Endothelial cell of umbilical vein (primary cell): ENCODE measurements at regions not wholly inside any gene's neighbourhood (a gene's known extent, or its start where the extent isn't known, plus 50 kb on each side); places are given as distances from the start of the nearest gene placed in this dataset.

ENCODE experiments used
- BruUV-seq: library from RNA; stranded (reverse); fragments of 400-500 nt; replicated peaks from 2 replicates; lab custom pipeline; 2021; lab: Mats Ljungman, UMichigan
- CTCF ChIA-PET: fragments of 300-600, 350-600 bp; sonication (Branson Sonifier 250); formaldehyde crosslinking; loops from one replicate; lab custom pipeline; 2021; ENCODE audit warnings: antibody characterized with exemption, inconsistent platforms; lab: Charles Lee
- POLR2A ChIA-PET: fragments of 300-600, 350-600 bp; sonication (Branson Sonifier 250); formaldehyde crosslinking; loops from one replicate; lab custom pipeline; 2021; ENCODE audit warnings: antibody characterized with exemption, inconsistent platforms; lab: Charles Lee
- DNase-seq: peaks from one replicate; pipeline ENCODE4 v3.0.0-alpha.2; 2011; ENCODE audit warnings: low read depth, low spot score
- FAIRE-seq: peaks from 2 replicates; lab custom pipeline; 2011; peaks lifted over from hg19 to GRCh38; lab: Jason Lieb, UNC
- H2AFZ ChIP-seq: 2 replicates; pipeline ENCODE4 v1.6.0; 2012; ENCODE audit warnings: low read depth, low read length, control low read depth, inconsistent platforms
- H3K27ac ChIP-seq: 2 replicates; pipeline ENCODE4 v1.5.1; 2011; ENCODE audit warnings: low read depth, mild to moderate bottlenecking, control low read depth, low read length, moderate library complexity; ENCODE audit not compliant: insufficient read depth
- H3K27me3 ChIP-seq, 2 experiments: 2 replicates each; pipeline versions ENCODE4 v1.6.0 to v1.6.1; 2011; ENCODE audit warnings: low read length in 2 of 2, mixed read lengths in 1 of 2; ENCODE audit not compliant: control insufficient read depth in 2 of 2, insufficient read depth in 2 of 2
- H3K36me3 ChIP-seq, 2 experiments: 2 replicates in 1 of 2; 3 replicates in 1 of 2; pipeline ENCODE4 v1.5.1; 2011; ENCODE audit warnings: low read length in 2 of 2, mild to moderate bottlenecking in 1 of 2, moderate library complexity in 1 of 2; ENCODE audit not compliant: control insufficient read depth in 2 of 2, insufficient read depth in 2 of 2; ENCODE audit errors: extremely low read depth in 1 of 2
- H3K4me1 ChIP-seq: 3 replicates; pipeline ENCODE4 v1.5.1; 2011; ENCODE audit warnings: mild to moderate bottlenecking, low read length; ENCODE audit not compliant: control insufficient read depth, insufficient read depth; ENCODE audit errors: extremely low read depth
- H3K4me2 ChIP-seq: 2 replicates; pipeline ENCODE4 v1.6.1; 2011; ENCODE audit warnings: low read length, control low read depth, mixed read lengths; ENCODE audit not compliant: insufficient read depth
- H3K4me3 ChIP-seq, 3 experiments: fragments of 200-600 bp in 1 of 3; sonication (generic), shearing (Covaris generic) in 1 of 3; replicated peaks in 1 of 3; 2 replicates each; pipeline ENCODE4 v1.5.1; 2011 to 2016; ENCODE audit warnings: control low read depth in 3 of 3, low read length in 3 of 3, mild to moderate bottlenecking in 2 of 3, inconsistent platforms in 1 of 3, low read depth in 1 of 3, moderate library complexity in 1 of 3; ENCODE audit not compliant: insufficient read depth in 1 of 3
- H3K79me2 ChIP-seq: 2 replicates; pipeline ENCODE4 v1.6.0; 2012; ENCODE audit warnings: low read length, inconsistent platforms; ENCODE audit not compliant: control insufficient read depth, insufficient read depth
- H3K9ac ChIP-seq: replicated peaks from 2 replicates; pipeline ENCODE3; 2011; ENCODE audit warnings: low read length, control low read depth; ENCODE audit not compliant: insufficient read depth; ENCODE audit errors: extremely low read depth
- H3K9me1 ChIP-seq: replicated peaks from 3 replicates; pipeline ENCODE4 v1.6.0; 2011; ENCODE audit warnings: mild to moderate bottlenecking, low read length; ENCODE audit not compliant: control insufficient read depth, insufficient read depth; ENCODE audit errors: extremely low read depth
- H3K9me3 ChIP-seq: replicated peaks from 2 replicates; pipeline ENCODE4 v1.5.1; 2012; ENCODE audit warnings: low read length, inconsistent platforms; ENCODE audit not compliant: control insufficient read depth, insufficient read depth
- H4K20me1 ChIP-seq: replicated peaks from 2 replicates; pipeline ENCODE3; 2011; ENCODE audit warnings: mild to moderate bottlenecking, low read length; ENCODE audit not compliant: control insufficient read depth, insufficient read depth; ENCODE audit errors: extremely low read depth
- GATA2 ChIP-seq: IDR thresholded peaks from 2 replicates; pipeline ENCODE4 v1.7.0; 2011; ENCODE audit warnings: low read depth, mild to moderate bottlenecking, moderate library complexity, mixed read lengths, low read length; ENCODE audit not compliant: insufficient read length, insufficient read depth
- JUN ChIP-seq: IDR thresholded peaks from 2 replicates; pipeline ENCODE4 v1.6.1; 2011; ENCODE audit warnings: borderline replicate concordance, low read depth; ENCODE audit not compliant: insufficient read length, insufficient read depth
- POLR2A ChIP-seq: IDR thresholded peaks from 2 replicates; pipeline ENCODE4 v1.6.1; 2012; ENCODE audit warnings: low read depth, mild to moderate bottlenecking, control low read depth, low read length
- dilution Hi-C: fragments of 300-500 bp; cut with MboI; formaldehyde crosslinking; loops from one replicate; pipeline ENCODE4 v1.15.0; 2019; ENCODE audit warnings: low sequenced_read_pairs; ENCODE audit not compliant: extremely low pct_ligation_motif_present
- intact Hi-C: fragments of 100-400 bp; cut with micrococcal nuclease; formaldehyde crosslinking; loops from one replicate; pipeline ENCODE4 v1.10.0; 2022

DNA sequence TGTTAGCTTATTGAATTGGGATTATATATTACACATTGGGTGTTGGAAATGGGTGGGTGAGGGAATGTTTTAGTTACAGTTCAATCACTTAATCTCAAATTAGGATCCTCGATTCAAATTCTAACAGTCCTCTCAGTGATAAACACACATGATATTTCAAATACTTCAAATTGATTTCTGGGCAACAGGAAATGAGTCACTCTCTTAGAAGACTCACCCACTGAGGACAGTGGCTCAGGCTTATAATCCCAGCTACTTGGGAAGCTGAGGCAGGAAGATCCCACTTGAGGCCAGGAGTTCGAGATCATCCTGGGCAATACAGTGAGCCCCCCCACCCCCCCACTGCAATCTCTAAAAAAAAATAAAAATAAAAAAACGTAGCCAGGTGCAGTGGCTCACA is 435.3 kb downstream of the KLF12 start:
- TF ChIP-seq JUN (peak; percentile 23), POLR2A (no peak)
- Histone ChIP-seq H3K27ac (no peak overlapping the region), H3K4me3 (no peak overlapping the region), H3K36me3 (peaks cover 2 to 11% of the 10 kb centered on the region in 2 experiments), H3K27me3 (no peaks in the 10 kb centered on the region), H3K9me3 (no peaks in the 10 kb centered on the region), H3K79me2 (no peaks in the 10 kb centered on the region), H3K4me2 (no peak overlapping the region), H2AFZ (no peak overlapping the region), H4K20me1 (no peaks in the 10 kb centered on the region), H3K9ac (no peak overlapping the region), H3K9me1 (no peaks in the 10 kb centered on the region), H3K4me1 (no peaks in the 10 kb centered on the region)
- BruUV-seq: no TSS peak
- CTCF ChIA-PET: no interaction called here
- no peak for FAIRE-seq
- dilution Hi-C loops (no loop called here), intact Hi-C loops (no loop called here)
- DNase-seq: no peak
- POLR2A ChIA-PET: no interaction called here

DNA sequence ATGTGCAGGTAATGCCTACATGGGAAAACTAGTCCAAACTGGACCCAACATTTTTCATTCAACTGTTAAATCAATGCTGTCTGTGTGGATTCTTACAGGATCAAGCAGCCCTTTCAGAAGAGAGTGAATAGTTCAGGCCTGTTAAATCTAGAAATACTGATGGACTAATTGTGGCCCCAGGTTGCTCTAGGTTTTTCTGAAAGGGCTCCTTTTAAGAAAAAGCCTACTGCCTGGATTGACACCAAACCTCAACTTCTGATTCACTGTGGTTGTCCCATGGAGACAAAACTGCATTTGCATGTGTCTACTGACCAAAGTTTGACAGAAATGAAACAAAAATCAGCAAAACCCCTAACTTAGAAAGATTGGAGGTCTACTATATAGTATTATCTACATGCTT is 437.0 kb downstream of the KLF12 start:
- Histone ChIP-seq H4K20me1 (no peaks in the 10 kb centered on the region), H3K4me3 (no peak overlapping the region), H3K79me2 (no peaks in the 10 kb centered on the region), H2AFZ (no peak overlapping the region), H3K4me2 (no peak overlapping the region), H3K27me3 (no peaks in the 10 kb centered on the region), H3K27ac (no peak overlapping the region), H3K9ac (no peak overlapping the region), H3K36me3 (peaks cover 2 to 11% of the 10 kb centered on the region in 2 experiments), H3K9me1 (no peaks in the 10 kb centered on the region), H3K9me3 (no peaks in the 10 kb centered on the region), H3K4me1 (no peaks in the 10 kb centered on the region)
- DNase-seq (no peak), FAIRE-seq (no peak)
- BruUV-seq: no TSS peak
- dilution Hi-C loops: no loop called here
- ChIA-PET POLR2A (no interaction called here), CTCF (interaction anchor here (1.2 to 1.4 kb wide), 2 partner anchors 10 to 14 kb away, joined by 3 read pairs; no protein-coding TSS in a partner anchor)
- TF ChIP-seq GATA2: no peak
- intact Hi-C loops: no loop called here
